ENCODE measurements at regions not wholly inside any gene's neighbourhood (a gene's known extent, or its start where the extent isn't known, plus 50 kb on each side); places are given as distances from the start of the nearest gene placed in this dataset.
A peak's percentile ranks its signal among the peaks of the same experiment; 100 is the strongest.
"Not testable (repeated sequence)": the region's sequence is repeated elsewhere in the genome, so short reads cannot be mapped to it uniquely, and the experiment has no call there.

GRCh38 chr5:168142402-168142801, 149.0 kb upstream of the WWC1 start:
- Mint-ChIP-seq H3K4me1 (no peaks in the 10 kb centered on the region), H3K36me3 (no peaks in the 10 kb centered on the region), H3K27me3 (peaks cover 0 to 1% of the 10 kb centered on the region in 2 donors), H3K27ac (peak overlapping the region in 1 of 7 donors; percentile 19), H3K9me3 (peaks cover 0 to 6% (median 0%) of the 10 kb centered on the region in 8 donors), H3K4me3 (no peak overlapping the region)
- H3K9me3 ChIP-seq (ENCODE audit: control insufficient read depth in 1 of 2, low read length in 2 of 2): no peaks in the 10 kb centered on the region
- DNase-seq: no peak
- H3K36me3 ChIP-seq (ENCODE audit: insufficient read depth, low read length): no peaks in the 10 kb centered on the region
- intact Hi-C loops (cut with micrococcal nuclease): no loop called here
- no peaks in the 10 kb centered on the region for H3K4me1 ChIP-seq (ENCODE audit: insufficient read depth, low read length)
- no peak overlapping the region for H3K27ac ChIP-seq (ENCODE audit: low read depth, low read length)
- H3K4me3 ChIP-seq (ENCODE audit: low read length in 2 of 2): no peak overlapping the region
- H3K27me3 ChIP-seq (ENCODE audit: insufficient read depth, low read length): no peaks in the 10 kb centered on the region
- ChIA-PET POLR2A (ENCODE audit: partially characterized antibody) (no interaction called here), CTCF (ENCODE audit: partially characterized antibody) (no interaction called here)

- H3K27me3 Mint-ChIP-seq; H3K4me1 ChIP-seq (ENCODE audit: insufficient read depth, low read length); H3K4me3 Mint-ChIP-seq; H3K36me3 ChIP-seq (ENCODE audit: insufficient read depth, low read length); POLR2A ChIA-PET (ENCODE audit: partially characterized antibody); H3K27ac ChIP-seq (ENCODE audit: low read depth, low read length); DNase-seq; H3K36me3 Mint-ChIP-seq; H3K27me3 ChIP-seq (ENCODE audit: insufficient read depth, low read length); CTCF ChIA-PET (ENCODE audit: partially characterized antibody); H3K27ac Mint-ChIP-seq; H3K4me3 ChIP-seq (ENCODE audit: low read length in 2 of 2); H3K9me3 ChIP-seq (ENCODE audit: control insufficient read depth in 1 of 2, low read length in 2 of 2); H3K4me1 Mint-ChIP-seq; H3K9me3 Mint-ChIP-seq; intact Hi-C loops (cut with micrococcal nuclease): not testable (repeated sequence)
Observed at GRCh38 chr5:168143521-168143920, 147.9 kb upstream of the WWC1 start.

GRCh38 chr5:168147106-168147505, 144.3 kb upstream of the WWC1 start:
- intact Hi-C loops (cut with micrococcal nuclease): no loop called here
- Mint-ChIP-seq H3K36me3 (no peaks in the 10 kb centered on the region), H3K9me3 (peaks cover 0 to 6% (median 0%) of the 10 kb centered on the region in 8 donors), H3K4me1 (no peaks in the 10 kb centered on the region), H3K27me3 (peaks cover 10 to 15% of the 10 kb centered on the region in 2 donors), H3K4me3 (no peak overlapping the region), H3K27ac (no peak overlapping the region)
- H3K4me1 ChIP-seq (ENCODE audit: insufficient read depth, low read length): no peaks in the 10 kb centered on the region
- no peak overlapping the region for H3K27ac ChIP-seq (ENCODE audit: low read depth, low read length)
- H3K36me3 ChIP-seq (ENCODE audit: insufficient read depth, low read length): no peaks in the 10 kb centered on the region
- CTCF ChIA-PET (ENCODE audit: partially characterized antibody): no interaction called here
- no peak overlapping the region for H3K4me3 ChIP-seq (ENCODE audit: low read length in 2 of 2)
- DNase-seq: no peak
- H3K27me3 ChIP-seq (ENCODE audit: insufficient read depth, low read length): no peaks in the 10 kb centered on the region
- H3K9me3 ChIP-seq (ENCODE audit: control insufficient read depth in 1 of 2, low read length in 2 of 2): no peaks in the 10 kb centered on the region
- POLR2A ChIA-PET (ENCODE audit: partially characterized antibody): no interaction called here

- Mint-ChIP-seq H3K27ac (no peak overlapping the region), H3K4me1 (no peaks in the 10 kb centered on the region), H3K36me3 (no peaks in the 10 kb centered on the region), H3K9me3 (peaks cover 0 to 6% (median 0%) of the 10 kb centered on the region in 8 donors), H3K27me3 (peaks cover 10 to 15% of the 10 kb centered on the region in 2 donors), H3K4me3 (no peak overlapping the region)
- no peak overlapping the region for H3K4me3 ChIP-seq (ENCODE audit: low read length in 2 of 2)
- no peaks in the 10 kb centered on the region for H3K9me3 ChIP-seq (ENCODE audit: control insufficient read depth in 1 of 2, low read length in 2 of 2)
- no peak overlapping the region for H3K27ac ChIP-seq (ENCODE audit: low read depth, low read length)
- intact Hi-C loops (cut with micrococcal nuclease): no loop called here
- CTCF ChIA-PET (ENCODE audit: partially characterized antibody): no interaction called here
- no peaks in the 10 kb centered on the region for H3K36me3 ChIP-seq (ENCODE audit: insufficient read depth, low read length)
- no peaks in the 10 kb centered on the region for H3K27me3 ChIP-seq (ENCODE audit: insufficient read depth, low read length)
- POLR2A ChIA-PET (ENCODE audit: partially characterized antibody): no interaction called here
- H3K4me1 ChIP-seq (ENCODE audit: insufficient read depth, low read length): no peaks in the 10 kb centered on the region
- no peak for DNase-seq
Observed at GRCh38 chr5:168147568-168148360, 143.7 kb upstream of the WWC1 start.

GRCh38 chr5:168151041-168151440, 140.4 kb upstream of the WWC1 start:
- POLR2A ChIA-PET (ENCODE audit: partially characterized antibody): no interaction called here

GRCh38 chr5:168152660-168153059, 138.8 kb upstream of the WWC1 start:
- no peaks in the 10 kb centered on the region for H3K4me1 ChIP-seq (ENCODE audit: insufficient read depth, low read length)
- POLR2A ChIA-PET (ENCODE audit: partially characterized antibody): no interaction called here
- H3K36me3 Mint-ChIP-seq: no peaks in the 10 kb centered on the region
- DNase-seq: peak in 2 of 5 donors; percentile 1 to 2
- H3K9me3 ChIP-seq (ENCODE audit: control insufficient read depth in 1 of 2, low read length in 2 of 2): no peaks in the 10 kb centered on the region
- no peaks in the 10 kb centered on the region for H3K4me1 Mint-ChIP-seq
- no peak overlapping the region for H3K27ac Mint-ChIP-seq
- no peak overlapping the region for H3K4me3 Mint-ChIP-seq
- H3K27ac ChIP-seq (ENCODE audit: low read depth, low read length): no peak overlapping the region
- H3K9me3 Mint-ChIP-seq: no peaks in the 10 kb centered on the region
- peaks cover 13 to 15% of the 10 kb centered on the region in 2 donors for H3K27me3 Mint-ChIP-seq
- H3K36me3 ChIP-seq (ENCODE audit: insufficient read depth, low read length): no peaks in the 10 kb centered on the region
- no peak overlapping the region for H3K4me3 ChIP-seq (ENCODE audit: low read length in 2 of 2)
- intact Hi-C loops (cut with micrococcal nuclease): no loop called here
- CTCF ChIA-PET (ENCODE audit: partially characterized antibody): interaction anchor here (0.6 kb wide), 1 partner anchor 244 kb away, joined by 3 read pairs; no protein-coding TSS in a partner anchor
- no peaks in the 10 kb centered on the region for H3K27me3 ChIP-seq (ENCODE audit: insufficient read depth, low read length)

More at GRCh38 chr5:168151041-168151440, 140.4 kb upstream of the WWC1 start:
- peaks cover 0 to 3% (median 0%) of the 10 kb centered on the region in 8 donors for H3K9me3 Mint-ChIP-seq
- no peak overlapping the region for H3K27ac ChIP-seq (ENCODE audit: low read depth, low read length)
- intact Hi-C loops (cut with micrococcal nuclease): no loop called here
- H3K4me3 ChIP-seq (ENCODE audit: low read length in 2 of 2): no peak overlapping the region
- H3K4me1 Mint-ChIP-seq: no peaks in the 10 kb centered on the region
- no peaks in the 10 kb centered on the region for H3K36me3 Mint-ChIP-seq
- CTCF ChIA-PET (ENCODE audit: partially characterized antibody): no interaction called here
- no peak overlapping the region for H3K4me3 Mint-ChIP-seq
- H3K36me3 ChIP-seq (ENCODE audit: insufficient read depth, low read length): no peaks in the 10 kb centered on the region
- H3K27ac Mint-ChIP-seq: no peak overlapping the region
- no peaks in the 10 kb centered on the region for H3K27me3 ChIP-seq (ENCODE audit: insufficient read depth, low read length)
- H3K9me3 ChIP-seq (ENCODE audit: control insufficient read depth in 1 of 2, low read length in 2 of 2): no peaks in the 10 kb centered on the region
- DNase-seq: no peak
- peaks cover 10 to 15% of the 10 kb centered on the region in 2 donors for H3K27me3 Mint-ChIP-seq
- H3K4me1 ChIP-seq (ENCODE audit: insufficient read depth, low read length): no peaks in the 10 kb centered on the region

- Mint-ChIP-seq H3K27me3 (peaks cover 12 to 15% of the 10 kb centered on the region in 2 donors), H3K27ac (no peak overlapping the region), H3K36me3 (no peaks in the 10 kb centered on the region), H3K4me3 (no peak overlapping the region), H3K9me3 (no peaks in the 10 kb centered on the region), H3K4me1 (no peaks in the 10 kb centered on the region)
- ChIA-PET POLR2A (ENCODE audit: partially characterized antibody) (no interaction called here), CTCF (ENCODE audit: partially characterized antibody) (interaction anchor here (0.6 to 1.0 kb wide), 2 partner anchors 67 to 245 kb away, joined by 3 read pairs; no protein-coding TSS in a partner anchor)
- Histone ChIP-seq H3K36me3 (ENCODE audit: insufficient read depth, low read length) (no peaks in the 10 kb centered on the region), H3K9me3 (ENCODE audit: control insufficient read depth in 1 of 2, low read length in 2 of 2) (no peaks in the 10 kb centered on the region), H3K4me1 (ENCODE audit: insufficient read depth, low read length) (no peaks in the 10 kb centered on the region), H3K4me3 (ENCODE audit: low read length in 2 of 2) (no peak overlapping the region), H3K27me3 (ENCODE audit: insufficient read depth, low read length) (no peaks in the 10 kb centered on the region), H3K27ac (ENCODE audit: low read depth, low read length) (no peak overlapping the region)
- DNase-seq: no peak
- intact Hi-C loops (cut with micrococcal nuclease): no loop called here
Observed at GRCh38 chr5:168153263-168153875, 138.1 kb upstream of the WWC1 start.

Measured in CD4-positive, alpha-beta memory T cell (primary cell).